ENCODE measurements at regions not wholly inside any gene's neighbourhood (a gene's known extent, or its start where the extent isn't known, plus 50 kb on each side); places are given as distances from the start of the nearest gene placed in this dataset.

- peaks cover 8% of the 10 kb centered on the region; the same call in 1 of the 2 replicates for H3K4me1 ChIP-seq (ENCODE audit: control insufficient read depth, insufficient read depth, low read length)
- ChIA-PET POLR2A (no interaction called here), CTCF (no interaction called here)
- no peak for DNase-seq (ENCODE audit: low read depth, low spot score)
- in situ Hi-C loops (cut with HindIII; ENCODE audit: low pct_unique_long_range_greater_than_20kb, low sequenced_read_pairs) (no loop called here), intact Hi-C loops (cut with micrococcal nuclease; ENCODE audit: unreplicated experiment) (no loop called here)
- no peaks in the 10 kb centered on the region for H3K36me3 ChIP-seq (ENCODE audit: control insufficient read depth, insufficient read depth, low read length)
- ATAC-seq: no peak
- H3K27ac ChIP-seq (ENCODE audit: low read length): no peak overlapping the region
- no peak overlapping the region for H3K4me3 ChIP-seq (ENCODE audit: low read depth in 2 of 2, low read length in 2 of 2)
- no TSS peak for BruUV-seq (replicated peaks)
- no peaks in the 10 kb centered on the region for H3K9me3 ChIP-seq (ENCODE audit: control insufficient read depth, insufficient read depth, low read depth, low read length)
- H3K27me3 ChIP-seq (ENCODE audit: control insufficient read depth, insufficient read depth, low read length): no peaks in the 10 kb centered on the region
- TF ChIP-seq TCF7L2 (IDR thresholded peaks at IDR 0.05; ENCODE audit: low read depth, low read length): no peak
- TF ChIP-seq SIN3A (IDR thresholded peaks at IDR 0.05; ENCODE audit: borderline replicate concordance, insufficient read depth, low read depth, low read length): no peak
- TF ChIP-seq CTCF (IDR thresholded peaks at IDR 0.05): no peak
- TF ChIP-seq REST (IDR thresholded peaks at IDR 0.05; ENCODE audit: insufficient read depth in 1 of 2, low read depth in 2 of 2, low read length in 1 of 2): no peak
- no peak for TF ChIP-seq POLR2AphosphoS5 (IDR thresholded peaks at IDR 0.05; ENCODE audit: low read depth, low read length)
Measured at GRCh38 chr3:141421186-141421585, 52.9 kb downstream of the ZBTB38 start.

GRCh38 chr3:141421639-141422319, 53.5 kb downstream of the ZBTB38 start:
- Histone ChIP-seq H3K36me3 (ENCODE audit: control insufficient read depth, insufficient read depth, low read length) (no peaks in the 10 kb centered on the region), H3K27me3 (ENCODE audit: control insufficient read depth, insufficient read depth, low read length) (no peaks in the 10 kb centered on the region), H3K9me3 (ENCODE audit: control insufficient read depth, insufficient read depth, low read depth, low read length) (no peaks in the 10 kb centered on the region), H3K27ac (ENCODE audit: low read length) (no peak overlapping the region), H3K4me1 (ENCODE audit: control insufficient read depth, insufficient read depth, low read length) (peaks cover 13% of the 10 kb centered on the region; the same call in 1 of the 2 replicates), H3K4me3 (ENCODE audit: low read depth in 2 of 2, low read length in 2 of 2) (no peak overlapping the region)
- no TSS peak for BruUV-seq (replicated peaks)
- intact Hi-C loops (cut with micrococcal nuclease; ENCODE audit: unreplicated experiment): no loop called here
- TF ChIP-seq SIN3A (IDR thresholded peaks at IDR 0.05; ENCODE audit: borderline replicate concordance, insufficient read depth, low read depth, low read length): no peak
- no peak for TF ChIP-seq CTCF (IDR thresholded peaks at IDR 0.05)
- no peak for TF ChIP-seq POLR2AphosphoS5 (IDR thresholded peaks at IDR 0.05; ENCODE audit: low read depth, low read length)
- TF ChIP-seq TCF7L2 (IDR thresholded peaks at IDR 0.05; ENCODE audit: low read depth, low read length): no peak
- TF ChIP-seq REST (IDR thresholded peaks at IDR 0.05; ENCODE audit: insufficient read depth in 1 of 2, low read depth in 2 of 2, low read length in 1 of 2): no peak
- DNase-seq (ENCODE audit: low read depth, low spot score): no peak
- ChIA-PET POLR2A (no interaction called here), CTCF (no interaction called here)
- ATAC-seq: peak; percentile 72
- in situ Hi-C loops (cut with HindIII; ENCODE audit: low pct_unique_long_range_greater_than_20kb, low sequenced_read_pairs): no loop called here
